ENCODE measurements at regions not wholly inside any gene's neighbourhood (a gene's known extent, or its start where the extent isn't known, plus 50 kb on each side); places are given as distances from the start of the nearest gene placed in this dataset.

GRCh38 chr22:27400811-27401210, 400.7 kb downstream of the MN1 start:
- TF ChIP-seq CTCF (IDR thresholded peaks at IDR 0.05) (no peak), EZH2 (IDR thresholded peaks at IDR 0.05; ENCODE audit: borderline replicate concordance, insufficient read depth, low read depth, low read length, poor library complexity, severe bottlenecking) (no peak)
